ENCODE measurements at regions not wholly inside any gene's neighbourhood (a gene's known extent, or its start where the extent isn't known, plus 50 kb on each side); places are given as distances from the start of the nearest gene placed in this dataset.
"Not testable (repeated sequence)": the region's sequence is repeated elsewhere in the genome, so short reads cannot be mapped to it uniquely, and the experiment has no call there.

GRCh38 chr2:195251214-195251613, 405.8 kb upstream of the SLC39A10 start:
- H3K4me1 ChIP-seq (ENCODE audit: insufficient read depth, low read length): no peaks in the 10 kb centered on the region
- no peak overlapping the region for H3K4me3 ChIP-seq (ENCODE audit: insufficient read depth, low read length)
- no peak for DNase-seq (ENCODE audit: insufficient read length, low spot score, missing footprints)
- no peak overlapping the region for H2AFZ ChIP-seq (ENCODE audit: low read length)
- no peaks in the 10 kb centered on the region for H3K36me3 ChIP-seq (ENCODE audit: insufficient read depth, low read length)
- H3K9me3 ChIP-seq (ENCODE audit: low read depth, low read length): no peaks in the 10 kb centered on the region
- no peaks in the 10 kb centered on the region for H3K79me2 ChIP-seq (ENCODE audit: insufficient read depth, low read length)
- H4K20me1 ChIP-seq (ENCODE audit: insufficient read depth, low read length): no peaks in the 10 kb centered on the region
- TF ChIP-seq, protein P1, sequence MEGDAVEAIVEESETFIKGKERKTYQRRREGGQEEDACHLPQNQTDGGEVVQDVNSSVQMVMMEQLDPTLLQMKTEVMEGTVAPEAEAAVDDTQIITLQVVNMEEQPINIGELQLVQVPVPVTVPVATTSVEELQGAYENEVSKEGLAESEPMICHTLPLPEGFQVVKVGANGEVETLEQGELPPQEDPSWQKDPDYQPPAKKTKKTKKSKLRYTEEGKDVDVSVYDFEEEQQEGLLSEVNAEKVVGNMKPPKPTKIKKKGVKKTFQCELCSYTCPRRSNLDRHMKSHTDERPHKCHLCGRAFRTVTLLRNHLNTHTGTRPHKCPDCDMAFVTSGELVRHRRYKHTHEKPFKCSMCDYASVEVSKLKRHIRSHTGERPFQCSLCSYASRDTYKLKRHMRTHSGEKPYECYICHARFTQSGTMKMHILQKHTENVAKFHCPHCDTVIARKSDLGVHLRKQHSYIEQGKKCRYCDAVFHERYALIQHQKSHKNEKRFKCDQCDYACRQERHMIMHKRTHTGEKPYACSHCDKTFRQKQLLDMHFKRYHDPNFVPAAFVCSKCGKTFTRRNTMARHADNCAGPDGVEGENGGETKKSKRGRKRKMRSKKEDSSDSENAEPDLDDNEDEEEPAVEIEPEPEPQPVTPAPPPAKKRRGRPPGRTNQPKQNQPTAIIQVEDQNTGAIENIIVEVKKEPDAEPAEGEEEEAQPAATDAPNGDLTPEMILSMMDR (IDR thresholded peaks at IDR 0.05; ENCODE audit: extremely low read depth, low read depth, low read length): no peak
- H3K4me2 ChIP-seq (ENCODE audit: insufficient read depth, low read length): no peak overlapping the region
- H3K27me3 ChIP-seq (ENCODE audit: insufficient read depth, low read length): no peaks in the 10 kb centered on the region
- no peak overlapping the region for H3K27ac ChIP-seq (ENCODE audit: low read depth, low read length)

GRCh38 chr2:195238826-195239225, 418.2 kb upstream of the SLC39A10 start:
- H3K4me1 ChIP-seq (ENCODE audit: insufficient read depth, low read length): no peaks in the 10 kb centered on the region
- no peak overlapping the region for H3K4me3 ChIP-seq (ENCODE audit: insufficient read depth, low read length)
- H2AFZ ChIP-seq (ENCODE audit: low read length): no peak overlapping the region
- no peaks in the 10 kb centered on the region for H3K36me3 ChIP-seq (ENCODE audit: insufficient read depth, low read length)
- H3K9me3 ChIP-seq (ENCODE audit: low read depth, low read length): no peaks in the 10 kb centered on the region
- H3K79me2 ChIP-seq (ENCODE audit: insufficient read depth, low read length): no peaks in the 10 kb centered on the region
- no peak for DNase-seq (ENCODE audit: insufficient read length, low spot score, missing footprints)
- TF ChIP-seq, protein P1 (IDR thresholded peaks at IDR 0.05; ENCODE audit: extremely low read depth, low read depth, low read length): no peak
- no peaks in the 10 kb centered on the region for H4K20me1 ChIP-seq (ENCODE audit: insufficient read depth, low read length)
- H3K27ac ChIP-seq (ENCODE audit: low read depth, low read length): no peak overlapping the region
- no peak overlapping the region for H3K4me2 ChIP-seq (ENCODE audit: insufficient read depth, low read length)
- no peaks in the 10 kb centered on the region for H3K27me3 ChIP-seq (ENCODE audit: insufficient read depth, low read length)

DNA sequence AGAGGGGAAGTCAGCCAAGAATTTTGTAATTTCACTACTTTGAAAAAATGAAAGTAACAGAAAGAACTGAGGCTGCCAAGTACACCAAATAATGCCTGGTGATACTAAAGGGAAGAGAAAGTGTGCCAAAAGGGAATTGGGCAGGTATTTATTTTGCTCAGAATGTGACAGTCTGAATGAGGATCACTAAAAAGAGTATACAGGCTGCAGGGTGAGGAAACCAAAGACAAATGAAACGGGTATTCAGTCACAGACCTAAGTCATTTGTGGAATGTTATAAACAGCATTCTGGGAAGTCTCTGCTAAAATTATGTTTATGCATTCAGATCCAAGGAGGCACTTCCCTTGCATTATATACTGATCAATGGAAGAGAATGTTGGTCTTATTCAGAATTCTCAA, 418.6 kb upstream of the SLC39A10 start:
- Histone ChIP-seq H3K36me3 (ENCODE audit: insufficient read depth, low read length) (no peaks in the 10 kb centered on the region), H3K27ac (ENCODE audit: low read depth, low read length) (no peak overlapping the region), H3K27me3 (ENCODE audit: insufficient read depth, low read length) (no peaks in the 10 kb centered on the region), H2AFZ (ENCODE audit: low read length) (no peak overlapping the region), H3K4me1 (ENCODE audit: insufficient read depth, low read length) (no peaks in the 10 kb centered on the region), H3K4me2 (ENCODE audit: insufficient read depth, low read length) (no peak overlapping the region), H3K4me3 (ENCODE audit: insufficient read depth, low read length) (no peak overlapping the region), H3K9me3 (ENCODE audit: low read depth, low read length) (no peaks in the 10 kb centered on the region), H4K20me1 (ENCODE audit: insufficient read depth, low read length) (no peaks in the 10 kb centered on the region), H3K79me2 (ENCODE audit: insufficient read depth, low read length) (no peaks in the 10 kb centered on the region)
- DNase-seq (ENCODE audit: insufficient read length, low spot score, missing footprints): no peak
- TF ChIP-seq, protein P1 (IDR thresholded peaks at IDR 0.05; ENCODE audit: extremely low read depth, low read depth, low read length): no peak

- H3K4me2 ChIP-seq (ENCODE audit: insufficient read depth, low read length); H3K27me3 ChIP-seq (ENCODE audit: insufficient read depth, low read length); DNase-seq (ENCODE audit: insufficient read length, low spot score, missing footprints); H3K4me3 ChIP-seq (ENCODE audit: insufficient read depth, low read length); H3K9me3 ChIP-seq (ENCODE audit: low read depth, low read length); H4K20me1 ChIP-seq (ENCODE audit: insufficient read depth, low read length); H3K4me1 ChIP-seq (ENCODE audit: insufficient read depth, low read length); H3K36me3 ChIP-seq (ENCODE audit: insufficient read depth, low read length); H3K79me2 ChIP-seq (ENCODE audit: insufficient read depth, low read length); H3K27ac ChIP-seq (ENCODE audit: low read depth, low read length); H2AFZ ChIP-seq (ENCODE audit: low read length): not testable (repeated sequence)
These were observed 428.5 kb upstream of the SLC39A10 start for GRCh38 chr2:195228547-195228946.

All from osteoblast (primary cell).